Osteocyte (in vitro differentiated cells): ENCODE measurements at regions not wholly inside any gene's neighbourhood (a gene's known extent, or its start where the extent isn't known, plus 50 kb on each side); places are given as distances from the start of the nearest gene placed in this dataset.

ENCODE experiments used
- DNase-seq: peaks from one replicate; pipeline ENCODE4 v3.0.0; 2021; ENCODE audit warnings: mixed read lengths; ENCODE audit not compliant: unreplicated experiment; ENCODE audit errors: extremely low spot score
- H3K27ac Mint-ChIP-seq: one replicate; pipeline ENCODE4 v1.8.0; 2021; ENCODE audit warnings: mild to moderate bottlenecking, mixed read lengths; ENCODE audit not compliant: unreplicated experiment
- H3K27me3 Mint-ChIP-seq: one replicate; pipeline ENCODE4 v1.8.0; 2021; ENCODE audit warnings: mixed read lengths; ENCODE audit not compliant: unreplicated experiment
- H3K36me3 Mint-ChIP-seq: one replicate; pipeline ENCODE4 v1.8.0; 2021; ENCODE audit warnings: mixed read lengths; ENCODE audit not compliant: unreplicated experiment
- H3K4me1 Mint-ChIP-seq: one replicate; pipeline ENCODE4 v1.8.0; 2021; ENCODE audit warnings: mixed read lengths; ENCODE audit not compliant: unreplicated experiment
- H3K4me3 Mint-ChIP-seq: one replicate; pipeline ENCODE4 v1.8.0; 2021; ENCODE audit warnings: mild to moderate bottlenecking, moderate library complexity, mixed read lengths; ENCODE audit not compliant: unreplicated experiment
- H3K9me3 Mint-ChIP-seq: one replicate; pipeline ENCODE4 v1.8.0; 2021; ENCODE audit warnings: mixed read lengths; ENCODE audit not compliant: unreplicated experiment
- TF ChIP-seq, protein P1 (sequence below): fragments of 200-600 bp; sonication (generic); IDR thresholded peaks from 2 replicates; pipeline ENCODE4 v1.5.0; 2021; ENCODE audit warnings: antibody characterized with exemption, mild to moderate bottlenecking, moderate library complexity

DNA sequence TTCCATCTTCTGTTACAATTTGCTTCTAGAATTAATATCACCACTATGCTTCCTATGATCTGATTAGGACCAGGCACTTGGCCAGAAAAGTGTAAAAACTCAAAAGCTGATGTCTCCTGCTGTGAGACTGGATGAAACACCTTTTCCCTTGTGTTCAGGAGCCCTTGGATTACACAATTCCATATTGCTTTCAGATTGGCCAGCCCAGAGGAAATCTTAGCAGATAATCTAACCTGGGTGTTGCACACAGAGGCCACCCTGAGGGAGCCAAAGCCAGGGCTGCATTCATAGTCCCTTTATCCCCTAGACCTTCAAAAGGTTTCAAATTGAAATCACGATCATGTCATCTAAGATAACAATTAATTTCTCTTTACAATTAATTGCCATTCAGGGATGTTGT lies 94.1 kb upstream of the SELENOP start:
- H3K9me3 Mint-ChIP-seq, result no peaks in the 10 kb centered on the region
- no peak overlapping the region for H3K27ac Mint-ChIP-seq
- H3K4me1 Mint-ChIP-seq, result peaks cover 10% of the 10 kb centered on the region
- TF ChIP-seq, protein P1, sequence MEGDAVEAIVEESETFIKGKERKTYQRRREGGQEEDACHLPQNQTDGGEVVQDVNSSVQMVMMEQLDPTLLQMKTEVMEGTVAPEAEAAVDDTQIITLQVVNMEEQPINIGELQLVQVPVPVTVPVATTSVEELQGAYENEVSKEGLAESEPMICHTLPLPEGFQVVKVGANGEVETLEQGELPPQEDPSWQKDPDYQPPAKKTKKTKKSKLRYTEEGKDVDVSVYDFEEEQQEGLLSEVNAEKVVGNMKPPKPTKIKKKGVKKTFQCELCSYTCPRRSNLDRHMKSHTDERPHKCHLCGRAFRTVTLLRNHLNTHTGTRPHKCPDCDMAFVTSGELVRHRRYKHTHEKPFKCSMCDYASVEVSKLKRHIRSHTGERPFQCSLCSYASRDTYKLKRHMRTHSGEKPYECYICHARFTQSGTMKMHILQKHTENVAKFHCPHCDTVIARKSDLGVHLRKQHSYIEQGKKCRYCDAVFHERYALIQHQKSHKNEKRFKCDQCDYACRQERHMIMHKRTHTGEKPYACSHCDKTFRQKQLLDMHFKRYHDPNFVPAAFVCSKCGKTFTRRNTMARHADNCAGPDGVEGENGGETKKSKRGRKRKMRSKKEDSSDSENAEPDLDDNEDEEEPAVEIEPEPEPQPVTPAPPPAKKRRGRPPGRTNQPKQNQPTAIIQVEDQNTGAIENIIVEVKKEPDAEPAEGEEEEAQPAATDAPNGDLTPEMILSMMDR, result no peak
- H3K27me3 Mint-ChIP-seq, result peaks cover 47% of the 10 kb centered on the region
- H3K4me3 Mint-ChIP-seq, result no peak overlapping the region
- DNase-seq, result no peak
- no peaks in the 10 kb centered on the region for H3K36me3 Mint-ChIP-seq

DNA sequence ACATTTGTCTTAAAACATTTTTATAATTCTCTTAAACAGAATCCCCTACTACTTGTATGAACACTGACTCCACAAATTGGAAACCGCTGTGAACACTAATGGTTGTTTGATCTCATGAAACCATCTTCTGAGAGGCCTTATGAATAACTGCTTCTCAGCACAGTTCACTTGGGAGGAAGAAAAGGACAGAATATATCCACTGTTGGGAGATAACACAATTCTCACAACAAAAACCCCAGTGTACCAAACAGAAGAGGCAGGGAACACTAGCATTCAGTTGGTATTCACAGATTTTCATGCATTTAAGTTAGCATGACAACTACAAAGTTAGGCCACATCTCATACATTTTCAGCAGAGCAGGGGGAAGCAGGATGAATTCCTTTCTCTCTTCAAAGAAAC lies 89.0 kb upstream of the SELENOP start:
- Mint-ChIP-seq H3K27ac (no peak overlapping the region), H3K4me3 (no peak overlapping the region), H3K27me3 (peaks cover 51% of the 10 kb centered on the region), H3K4me1 (no peaks in the 10 kb centered on the region), H3K36me3 (no peaks in the 10 kb centered on the region), H3K9me3 (no peaks in the 10 kb centered on the region)
- TF ChIP-seq, protein P1, result no peak
- DNase-seq, result no peak

DNA sequence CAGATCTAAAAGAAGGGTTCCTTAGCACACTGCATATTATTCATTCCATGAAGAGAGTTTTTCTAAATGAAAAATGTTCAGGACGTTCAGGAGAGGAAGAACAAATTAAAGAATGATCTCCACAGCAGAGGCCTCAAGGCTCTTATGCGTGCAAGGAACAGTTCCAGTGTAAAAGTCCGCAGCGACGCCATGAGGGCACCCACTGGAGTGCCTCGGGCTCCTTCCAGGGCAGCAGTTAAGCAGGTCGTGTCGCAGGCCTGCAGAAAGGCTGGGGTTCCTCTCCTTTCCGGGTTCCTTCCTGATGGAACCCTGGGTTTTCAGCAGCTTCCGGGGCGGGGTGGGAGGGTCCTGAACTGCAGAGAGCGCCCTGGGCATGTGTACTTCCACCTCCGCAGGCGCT lies 87.1 kb upstream of the SELENOP start:
- no peak overlapping the region for H3K4me3 Mint-ChIP-seq
- no peak for DNase-seq
- no peaks in the 10 kb centered on the region for H3K4me1 Mint-ChIP-seq
- H3K27ac Mint-ChIP-seq, result no peak overlapping the region
- no peaks in the 10 kb centered on the region for H3K36me3 Mint-ChIP-seq
- no peaks in the 10 kb centered on the region for H3K9me3 Mint-ChIP-seq
- H3K27me3 Mint-ChIP-seq, result peaks cover 51% of the 10 kb centered on the region
- TF ChIP-seq, protein P1, result no peak

DNA sequence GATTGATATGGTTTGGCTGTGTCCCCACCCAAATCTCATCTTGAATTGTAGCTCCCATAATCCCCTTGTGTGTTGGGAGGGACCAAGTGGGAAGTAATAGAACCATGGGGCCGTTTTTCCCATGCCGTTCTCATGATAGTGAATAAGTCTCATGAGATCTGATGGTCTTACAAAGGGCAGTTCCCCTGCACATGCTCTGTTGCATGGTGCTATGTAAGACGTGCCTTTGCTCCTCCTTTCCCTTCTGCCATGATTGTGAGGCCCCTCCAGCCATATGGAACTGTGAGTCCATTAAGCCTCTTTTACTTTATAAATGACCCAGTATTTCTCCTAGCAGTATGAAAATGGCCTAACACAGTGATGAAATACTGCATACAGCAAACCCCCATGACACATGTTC lies 84.8 kb upstream of the SELENOP start:
- Mint-ChIP-seq H3K4me1 (no peaks in the 10 kb centered on the region), H3K27ac (no peak overlapping the region), H3K4me3 (no peak overlapping the region), H3K27me3 (peaks cover 51% of the 10 kb centered on the region), H3K36me3 (no peaks in the 10 kb centered on the region), H3K9me3 (no peaks in the 10 kb centered on the region)
- TF ChIP-seq, protein P1, result no peak
- no peak for DNase-seq

DNA sequence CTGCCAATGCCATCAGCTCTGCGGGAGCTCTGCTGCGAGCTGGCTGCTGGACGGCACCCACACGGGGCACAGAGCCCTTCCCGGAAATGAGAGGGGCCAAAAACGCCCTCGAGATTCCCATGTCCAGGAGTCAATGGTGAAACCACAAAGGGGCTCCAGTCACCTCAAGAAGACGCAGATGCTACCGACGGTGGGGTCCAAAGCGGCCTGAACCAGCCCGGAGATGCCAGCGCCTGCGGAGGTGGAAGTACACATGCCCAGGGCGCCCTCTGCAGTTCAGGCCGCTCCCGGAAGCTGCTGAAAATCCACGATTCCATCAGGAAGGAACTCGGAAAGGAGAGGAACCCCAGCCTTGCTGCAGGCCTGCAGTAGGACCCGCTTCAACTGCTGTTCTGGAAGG lies 82.4 kb upstream of the SELENOP start:
- Mint-ChIP-seq H3K27ac (no peak overlapping the region), H3K27me3 (peaks cover 55% of the 10 kb centered on the region), H3K4me3 (no peak overlapping the region), H3K9me3 (no peaks in the 10 kb centered on the region), H3K4me1 (no peaks in the 10 kb centered on the region), H3K36me3 (no peaks in the 10 kb centered on the region)
- DNase-seq, result no peak
- TF ChIP-seq, protein P1, result no peak
